GM12801 (cell line): ENCODE measurements at regions not wholly inside any gene's neighbourhood (a gene's known extent, or its start where the extent isn't known, plus 50 kb on each side); places are given as distances from the start of the nearest gene placed in this dataset.

Source experiments
- CTCF ChIP-seq: IDR thresholded peaks from one replicate; pipeline ENCODE4 v1.5.1; 2011; ENCODE audit warnings: control low read depth; ENCODE audit not compliant: insufficient read length; ENCODE audit errors: extremely low read depth

GRCh38 chr10:28396331-28396730 is 93.5 kb upstream of the MPP7 start:
- TF ChIP-seq CTCF = no peak

- no peak for TF ChIP-seq CTCF
Observed at GRCh38 chr10:28397229-28397628, 94.4 kb upstream of the MPP7 start.

GRCh38 chr10:28400176-28400575 is 97.3 kb upstream of the MPP7 start:
- no peak for TF ChIP-seq CTCF

- TF ChIP-seq CTCF = no peak
Observed at GRCh38 chr10:28400681-28401080, 97.8 kb upstream of the MPP7 start.

GRCh38 chr10:28403090-28403489 is 100.2 kb upstream of the MPP7 start:
- no peak for TF ChIP-seq CTCF

- no peak for TF ChIP-seq CTCF
Observed at GRCh38 chr10:28408237-28408777, 105.4 kb upstream of the MPP7 start.

- no peak for TF ChIP-seq CTCF
Observed at GRCh38 chr10:28410420-28411135, 107.7 kb upstream of the MPP7 start.

GRCh38 chr10:28411136-28411460 is 108.2 kb upstream of the MPP7 start:
- no peak for TF ChIP-seq CTCF
